GM12878 (cell line): ENCODE measurements at regions not wholly inside any gene's neighbourhood (a gene's known extent, or its start where the extent isn't known, plus 50 kb on each side); places are given as distances from the start of the nearest gene placed in this dataset.

Source experiments
- ATAC-seq: fragments of 200-7000 bp; cut with Tn5 transposase; 3 replicates; pipeline ENCODE4 v1.9.1; 2020; ENCODE audit warnings: mild to moderate bottlenecking, moderate library complexity
- BruUV-seq: library from RNA; stranded (reverse); fragments of 400-500 nt; replicated peaks from 2 replicates; lab custom pipeline; 2021; lab: Mats Ljungman, UMichigan
- CTCF ChIA-PET: fragments of 300-600 bp; sonication (Branson Sonifier 250); formaldehyde crosslinking; extraction: SDS; loops from one replicate; lab custom pipeline; 2021; ENCODE audit warnings: inconsistent platforms; lab: Yijun Ruan, JAX
- POLR2A ChIA-PET: fragments of 350-600 bp; formaldehyde crosslinking; extraction: SDS; loops from one replicate; lab custom pipeline; 2021; ENCODE audit warnings: inconsistent platforms; lab: Charles Lee
- RAD21 ChIA-PET: fragments of 300-600 bp; sonication (Branson Sonifier 250); formaldehyde crosslinking; loops from one replicate; lab custom pipeline; 2023; ENCODE audit warnings: antibody characterized with exemption; ENCODE audit not compliant: unreplicated experiment; lab: Charles Lee
- SMC1A ChIA-PET: fragments of 300-600 bp; sonication (Branson Sonifier 250); formaldehyde crosslinking; loops from one replicate; lab custom pipeline; 2023; ENCODE audit not compliant: unreplicated experiment, uncharacterized antibody; lab: Charles Lee
- DNase-seq: peaks from one replicate; pipeline ENCODE4 v3.0.0-alpha.2; 2011; ENCODE audit warnings: low read depth, low spot score
- FAIRE-seq: peaks from 3 replicates; lab custom pipeline; 2011; peaks lifted over from hg19 to GRCh38; lab: Jason Lieb, UNC
- H2AFZ ChIP-seq: 2 replicates; pipeline ENCODE4 v1.6.0; 2011; ENCODE audit warnings: low read depth, low read length, control low read depth; ENCODE audit not compliant: control insufficient read depth
- H3K27ac ChIP-seq: 2 replicates; pipeline ENCODE4 v1.5.1; 2011; ENCODE audit warnings: control low read depth; ENCODE audit not compliant: control insufficient read depth, insufficient read depth
- H3K27me3 ChIP-seq, 2 experiments: replicated peaks in 1 of 2; 2 replicates each; pipeline versions ENCODE4 v1.6.0 to v1.6.1; 2011; ENCODE audit warnings: low read length in 1 of 2; ENCODE audit not compliant: control insufficient read depth in 2 of 2, insufficient read depth in 2 of 2
- H3K36me3 ChIP-seq, 2 experiments: 2 replicates each; pipeline ENCODE4 v1.5.1; 2011; ENCODE audit warnings: low read length in 1 of 2; ENCODE audit not compliant: control insufficient read depth in 2 of 2, insufficient read depth in 2 of 2
- H3K4me1 ChIP-seq: 2 replicates; pipeline ENCODE4 v1.6.1; 2011; ENCODE audit warnings: mild to moderate bottlenecking, low read length, moderate library complexity, mixed read lengths; ENCODE audit not compliant: control insufficient read depth, insufficient read depth
- H3K4me2 ChIP-seq: 2 replicates; pipeline ENCODE4 v1.6.0; 2011; ENCODE audit warnings: control low read depth; ENCODE audit not compliant: control insufficient read depth, insufficient read depth
- H3K4me3 ChIP-seq: fragments of 200-600 bp; sonication (generic); 2 replicates; pipeline ENCODE4 v1.5.1; 2016
- H3K79me2 ChIP-seq: 2 replicates; pipeline ENCODE4 v1.6.0; 2011; ENCODE audit warnings: low read length; ENCODE audit not compliant: control insufficient read depth, insufficient read depth
- H3K9ac ChIP-seq: 2 replicates; pipeline ENCODE4 v1.8.0; 2011; ENCODE audit warnings: low read length, control low read depth, mixed read lengths; ENCODE audit not compliant: control insufficient read depth, insufficient read depth
- H3K9me3 ChIP-seq: replicated peaks from 3 replicates; pipeline ENCODE4 v1.5.1; 2011; ENCODE audit warnings: mild to moderate bottlenecking, low read length; ENCODE audit not compliant: control insufficient read depth, insufficient read depth
- H4K20me1 ChIP-seq: 2 replicates; pipeline ENCODE4 v1.6.0; 2011; ENCODE audit not compliant: control insufficient read depth, insufficient read depth
- EP300 ChIP-seq, 2 experiments: fragments of 150-350 bp in 1 of 2; IDR thresholded peaks; 2 replicates each; pipeline ENCODE4 v1.6.1; 2011 to 2012; ENCODE audit warnings: low read depth in 2 of 2, low read length in 2 of 2, borderline replicate concordance in 1 of 2, improper control_type of control experiment in 1 of 2, inconsistent platforms in 1 of 2; ENCODE audit not compliant: control insufficient read depth in 1 of 2
- HDAC6 ChIP-seq: fragments of 200-600 bp; sonication (generic); IDR thresholded peaks from one replicate; pipeline ENCODE4 v1.8.0; 2017; ENCODE audit warnings: antibody characterized with exemption; ENCODE audit not compliant: unreplicated experiment
- NFYB ChIP-seq: IDR thresholded peaks from 2 replicates; pipeline ENCODE4 v1.6.1; 2011; ENCODE audit warnings: low read depth, mild to moderate bottlenecking, low read length, improper control_type of control experiment, moderate library complexity; ENCODE audit not compliant: insufficient read depth
- RB1 ChIP-seq: fragments of 450-650 bp; formaldehyde crosslinking; IDR thresholded peaks from 2 replicates; pipeline ENCODE4 v1.6.1; 2017; ENCODE audit warnings: mild to moderate bottlenecking, borderline replicate concordance
- RFX5 ChIP-seq: IDR thresholded peaks from 2 replicates; pipeline ENCODE4 v1.6.1; 2011; ENCODE audit warnings: low read depth, low read length, improper control_type of control experiment
- SMARCA5 ChIP-seq: fragments of 450-650 bp; IDR thresholded peaks from 2 replicates; pipeline ENCODE4 v1.6.1; 2017; ENCODE audit warnings: mild to moderate bottlenecking
- SREBF1 ChIP-seq: IDR thresholded peaks from 2 replicates; pipeline ENCODE4 v1.6.1; 2012; ENCODE audit warnings: mild to moderate bottlenecking, low read length
- WGBS: methylation state at CpG from one replicate; pipeline ENCODE4 v1.1.6; 2016; ENCODE audit warnings: low lambda C conversion rate; ENCODE audit not compliant: insufficient replicate concordance, insufficient coverage; ENCODE audit errors: missing lambda C conversion rate; 5-methylcytosine and 5-hydroxymethylcytosine counted together
- in situ Hi-C: fragments of 300-500 bp; cut with MboI; formaldehyde crosslinking; loops from 9 replicates; pipeline ENCODE4 v1.14.3; 2018; ENCODE audit warnings: mixed read lengths
- intact Hi-C: fragments of 100-400 bp; cut with micrococcal nuclease; formaldehyde crosslinking; loops from one replicate; pipeline ENCODE4 v1.14.2; 2022; ENCODE audit not compliant: unreplicated experiment
- TF ChIP-seq, protein P1 (sequence below): fragments of 450-650 bp; formaldehyde crosslinking; IDR thresholded peaks from 2 replicates; pipeline ENCODE4 v1.5.0; 2022; ENCODE audit warnings: mild to moderate bottlenecking, missing genetic modification characterization
- TF ChIP-seq, protein P2 (sequence below): IDR thresholded peaks from 2 replicates; pipeline ENCODE4 v1.6.1; 2011; ENCODE audit warnings: low read depth, low read length, improper control_type of control experiment, borderline replicate concordance
- TF ChIP-seq, protein P3 (sequence below): IDR thresholded peaks from 2 replicates; pipeline ENCODE4 v1.6.1; 2012; ENCODE audit warnings: low read depth, low read length, improper control_type of control experiment
- TF ChIP-seq, protein P4 (sequence below): fragments of 450-650 bp; IDR thresholded peaks from 2 replicates; pipeline ENCODE4 v1.6.1; 2017; ENCODE audit warnings: mild to moderate bottlenecking, low read depth, inconsistent platforms; ENCODE audit not compliant: poor library complexity, severe bottlenecking
- TF ChIP-seq, protein P5 (sequence below): IDR thresholded peaks from 2 replicates; pipeline ENCODE4 v1.6.1; 2011; ENCODE audit warnings: low read depth, mild to moderate bottlenecking, low read length, moderate library complexity, borderline replicate concordance; ENCODE audit errors: extremely low read depth

DNA sequence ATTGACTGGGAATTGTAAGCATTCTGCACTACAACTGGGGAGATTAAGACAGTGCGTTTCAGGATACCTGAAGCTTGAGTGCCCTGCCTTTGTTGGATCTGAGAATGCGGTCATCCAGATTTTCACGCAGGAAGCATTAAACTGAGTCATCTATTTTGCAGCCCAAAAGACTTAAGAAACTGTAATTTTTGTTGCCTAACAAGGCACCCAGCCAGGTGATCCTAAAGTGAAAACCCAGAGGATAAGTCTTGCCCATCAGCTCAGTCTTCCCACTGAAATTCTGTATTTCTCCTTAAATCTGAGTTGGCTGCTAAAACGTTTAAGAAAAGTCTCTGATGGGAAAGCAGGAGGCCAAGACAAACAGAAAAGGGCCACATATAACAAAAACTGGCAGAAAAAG is 242.5 kb upstream of the TMCO5A start (continued):
- TF ChIP-seq, protein P1, sequence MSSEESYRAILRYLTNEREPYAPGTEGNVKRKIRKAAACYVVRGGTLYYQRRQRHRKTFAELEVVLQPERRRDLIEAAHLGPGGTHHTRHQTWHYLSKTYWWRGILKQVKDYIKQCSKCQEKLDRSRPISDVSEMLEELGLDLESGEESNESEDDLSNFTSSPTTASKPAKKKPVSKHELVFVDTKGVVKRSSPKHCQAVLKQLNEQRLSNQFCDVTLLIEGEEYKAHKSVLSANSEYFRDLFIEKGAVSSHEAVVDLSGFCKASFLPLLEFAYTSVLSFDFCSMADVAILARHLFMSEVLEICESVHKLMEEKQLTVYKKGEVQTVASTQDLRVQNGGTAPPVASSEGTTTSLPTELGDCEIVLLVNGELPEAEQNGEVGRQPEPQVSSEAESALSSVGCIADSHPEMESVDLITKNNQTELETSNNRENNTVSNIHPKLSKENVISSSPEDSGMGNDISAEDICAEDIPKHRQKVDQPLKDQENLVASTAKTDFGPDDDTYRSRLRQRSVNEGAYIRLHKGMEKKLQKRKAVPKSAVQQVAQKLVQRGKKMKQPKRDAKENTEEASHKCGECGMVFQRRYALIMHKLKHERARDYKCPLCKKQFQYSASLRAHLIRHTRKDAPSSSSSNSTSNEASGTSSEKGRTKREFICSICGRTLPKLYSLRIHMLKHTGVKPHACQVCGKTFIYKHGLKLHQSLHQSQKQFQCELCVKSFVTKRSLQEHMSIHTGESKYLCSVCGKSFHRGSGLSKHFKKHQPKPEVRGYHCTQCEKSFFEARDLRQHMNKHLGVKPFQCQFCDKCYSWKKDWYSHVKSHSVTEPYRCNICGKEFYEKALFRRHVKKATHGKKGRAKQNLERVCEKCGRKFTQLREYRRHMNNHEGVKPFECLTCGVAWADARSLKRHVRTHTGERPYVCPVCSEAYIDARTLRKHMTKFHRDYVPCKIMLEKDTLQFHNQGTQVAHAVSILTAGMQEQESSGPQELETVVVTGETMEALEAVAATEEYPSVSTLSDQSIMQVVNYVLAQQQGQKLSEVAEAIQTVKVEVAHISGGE (CRISPR knock-in tag) = no peak
- TF ChIP-seq, protein P2, sequence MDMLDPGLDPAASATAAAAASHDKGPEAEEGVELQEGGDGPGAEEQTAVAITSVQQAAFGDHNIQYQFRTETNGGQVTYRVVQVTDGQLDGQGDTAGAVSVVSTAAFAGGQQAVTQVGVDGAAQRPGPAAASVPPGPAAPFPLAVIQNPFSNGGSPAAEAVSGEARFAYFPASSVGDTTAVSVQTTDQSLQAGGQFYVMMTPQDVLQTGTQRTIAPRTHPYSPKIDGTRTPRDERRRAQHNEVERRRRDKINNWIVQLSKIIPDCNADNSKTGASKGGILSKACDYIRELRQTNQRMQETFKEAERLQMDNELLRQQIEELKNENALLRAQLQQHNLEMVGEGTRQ = no peak

DNA sequence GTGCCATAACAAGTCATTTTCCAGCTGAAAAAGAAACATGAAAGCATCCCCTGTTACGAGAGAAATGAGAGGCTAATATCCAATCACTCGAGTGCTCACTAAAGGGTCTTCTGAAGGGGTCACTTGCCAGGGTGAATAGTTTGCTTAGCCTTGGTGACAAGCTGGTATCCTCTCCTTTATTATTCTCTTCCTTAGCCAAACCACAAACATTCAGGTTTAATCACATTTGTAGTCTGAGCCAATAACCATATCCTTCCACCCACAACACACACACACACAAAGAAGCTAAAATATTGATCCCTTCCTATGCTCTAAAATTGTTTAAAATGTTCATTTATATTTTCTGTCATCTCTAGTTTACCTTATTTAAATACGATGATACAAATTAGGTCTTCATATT is 240.5 kb upstream of the TMCO5A start:
- no peak overlapping the region for H3K9ac ChIP-seq
- in situ Hi-C loops (no loop called here), intact Hi-C loops (no loop called here)
- H4K20me1 ChIP-seq = no peaks in the 10 kb centered on the region
- RAD21 ChIA-PET = no interaction called here
- SMC1A ChIA-PET = no interaction called here
- no peaks in the 10 kb centered on the region for H3K79me2 ChIP-seq
- H3K27me3 ChIP-seq = no peaks in the 10 kb centered on the region
- H2AFZ ChIP-seq = no peak overlapping the region
- no peaks in the 10 kb centered on the region for H3K36me3 ChIP-seq
- H3K4me3 ChIP-seq = no peak overlapping the region
- H3K4me1 ChIP-seq = no peaks in the 10 kb centered on the region
- ATAC-seq = no peak
- no peak for FAIRE-seq
- BruUV-seq = no TSS peak
- no peak for DNase-seq
- H3K27ac ChIP-seq = no peak overlapping the region
- WGBS = 23% methylated on average over 3 of the region's 3 CpGs
- POLR2A ChIA-PET = no interaction called here
- H3K4me2 ChIP-seq = no peak overlapping the region
- H3K9me3 ChIP-seq = no peaks in the 10 kb centered on the region
- CTCF ChIA-PET = no interaction called here
- TF ChIP-seq NFYB (no peak), HDAC6 (no peak), EP300 (IDR thresholded peaks at IDR 0.05; ENCODE audit: borderline replicate concordance in 1 of 2, control insufficient read depth in 1 of 2, low read depth in 2 of 2, low read length in 2 of 2) (no peak), RFX5 (no peak), RB1 (no peak), SMARCA5 (no peak), SREBF1 (no peak)
- TF ChIP-seq, protein P3, sequence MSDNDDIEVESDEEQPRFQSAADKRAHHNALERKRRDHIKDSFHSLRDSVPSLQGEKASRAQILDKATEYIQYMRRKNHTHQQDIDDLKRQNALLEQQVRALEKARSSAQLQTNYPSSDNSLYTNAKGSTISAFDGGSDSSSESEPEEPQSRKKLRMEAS = no peak
- TF ChIP-seq, protein P4, sequence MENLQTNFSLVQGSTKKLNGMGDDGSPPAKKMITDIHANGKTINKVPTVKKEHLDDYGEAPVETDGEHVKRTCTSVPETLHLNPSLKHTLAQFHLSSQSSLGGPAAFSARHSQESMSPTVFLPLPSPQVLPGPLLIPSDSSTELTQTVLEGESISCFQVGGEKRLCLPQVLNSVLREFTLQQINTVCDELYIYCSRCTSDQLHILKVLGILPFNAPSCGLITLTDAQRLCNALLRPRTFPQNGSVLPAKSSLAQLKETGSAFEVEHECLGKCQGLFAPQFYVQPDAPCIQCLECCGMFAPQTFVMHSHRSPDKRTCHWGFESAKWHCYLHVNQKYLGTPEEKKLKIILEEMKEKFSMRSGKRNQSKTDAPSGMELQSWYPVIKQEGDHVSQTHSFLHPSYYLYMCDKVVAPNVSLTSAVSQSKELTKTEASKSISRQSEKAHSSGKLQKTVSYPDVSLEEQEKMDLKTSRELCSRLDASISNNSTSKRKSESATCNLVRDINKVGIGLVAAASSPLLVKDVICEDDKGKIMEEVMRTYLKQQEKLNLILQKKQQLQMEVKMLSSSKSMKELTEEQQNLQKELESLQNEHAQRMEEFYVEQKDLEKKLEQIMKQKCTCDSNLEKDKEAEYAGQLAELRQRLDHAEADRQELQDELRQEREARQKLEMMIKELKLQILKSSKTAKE = no peak
- TF ChIP-seq, protein P5, sequence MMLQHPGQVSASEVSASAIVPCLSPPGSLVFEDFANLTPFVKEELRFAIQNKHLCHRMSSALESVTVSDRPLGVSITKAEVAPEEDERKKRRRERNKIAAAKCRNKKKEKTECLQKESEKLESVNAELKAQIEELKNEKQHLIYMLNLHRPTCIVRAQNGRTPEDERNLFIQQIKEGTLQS = no peak
